Keratinocyte (primary cell): ENCODE measurements at regions not wholly inside any gene's neighbourhood (a gene's known extent, or its start where the extent isn't known, plus 50 kb on each side); places are given as distances from the start of the nearest gene placed in this dataset.
"Not testable (repeated sequence)": the region's sequence is repeated elsewhere in the genome, so short reads cannot be mapped to it uniquely, and the experiment has no call there.

Experiments used
- DNase-seq: peaks from one replicate; pipeline ENCODE4 v3.0.0-alpha.2; 2011; ENCODE audit warnings: low read depth, missing footprints, low spot score
- FAIRE-seq: peaks from 2 replicates; lab custom pipeline; 2011; peaks lifted over from hg19 to GRCh38; lab: Jason Lieb, UNC
- H2AFZ ChIP-seq: 2 replicates; pipeline ENCODE4 v1.6.0; 2012; ENCODE audit warnings: low read length, control low read depth, inconsistent platforms; ENCODE audit not compliant: control insufficient read depth
- H3K27ac ChIP-seq: 2 replicates; pipeline ENCODE4 v1.5.1; 2011; ENCODE audit warnings: low read length; ENCODE audit not compliant: control insufficient read depth, insufficient read depth
- H3K27me3 ChIP-seq: 3 replicates; pipeline ENCODE4 v1.6.0; 2011; ENCODE audit warnings: low read length; ENCODE audit not compliant: control insufficient read depth, insufficient read depth; ENCODE audit errors: extremely low read depth
- H3K36me3 ChIP-seq, 2 experiments: 2 replicates in 1 of 2; 3 replicates in 1 of 2; pipeline ENCODE4 v1.5.1; 2011; ENCODE audit warnings: low read length in 2 of 2, mild to moderate bottlenecking in 1 of 2; ENCODE audit not compliant: control insufficient read depth in 2 of 2, insufficient read depth in 2 of 2; ENCODE audit errors: extremely low read depth in 1 of 2
- H3K4me1 ChIP-seq: 3 replicates; pipeline ENCODE4 v1.5.1; 2011; ENCODE audit warnings: low read length; ENCODE audit not compliant: control insufficient read depth, insufficient read depth; ENCODE audit errors: extremely low read depth
- H3K4me2 ChIP-seq: 3 replicates; pipeline ENCODE4 v1.6.0; 2011; ENCODE audit warnings: low read depth, low read length; ENCODE audit not compliant: control insufficient read depth, insufficient read depth; ENCODE audit errors: extremely low read depth
- H3K4me3 ChIP-seq, 3 experiments: fragments of 200-600 bp in 1 of 3; sonication (generic) in 1 of 3; 2 replicates in 2 of 3; 3 replicates in 1 of 3; pipeline ENCODE4 v1.5.1; 2011 to 2016; ENCODE audit warnings: low read length in 3 of 3, mild to moderate bottlenecking in 3 of 3, control low read depth in 2 of 3, inconsistent platforms in 1 of 3, low read depth in 1 of 3, mixed read lengths in 1 of 3, mixed run types in 1 of 3, moderate library complexity in 1 of 3; ENCODE audit not compliant: control insufficient read depth in 2 of 3, insufficient read depth in 2 of 3; ENCODE audit errors: extremely low read depth in 1 of 3
- H3K79me2 ChIP-seq: 2 replicates; pipeline ENCODE4 v1.6.0; 2012; ENCODE audit warnings: low read length; ENCODE audit not compliant: control insufficient read depth, insufficient read depth
- H3K9ac ChIP-seq: 3 replicates; pipeline ENCODE4 v1.6.0; 2011; ENCODE audit warnings: low read length; ENCODE audit not compliant: control insufficient read depth, insufficient read depth; ENCODE audit errors: extremely low read depth
- H3K9me1 ChIP-seq: 3 replicates; pipeline ENCODE4 v1.6.0; 2011; ENCODE audit warnings: low read length; ENCODE audit not compliant: control insufficient read depth, insufficient read depth; ENCODE audit errors: extremely low read depth
- H3K9me3 ChIP-seq: 2 replicates; pipeline ENCODE4 v1.5.1; 2012; ENCODE audit warnings: low read depth, low read length; ENCODE audit not compliant: control insufficient read depth
- H4K20me1 ChIP-seq: 3 replicates; pipeline ENCODE4 v1.6.0; 2011; ENCODE audit warnings: low read length; ENCODE audit not compliant: control insufficient read depth, insufficient read depth; ENCODE audit errors: extremely low read depth
- CTCF ChIP-seq, 3 experiments: IDR thresholded peaks in 1 of 3; conservative IDR thresholded peaks in 1 of 3; optimal IDR thresholded peaks in 1 of 3; 2 replicates in 2 of 3; 3 replicates in 1 of 3; pipeline versions ENCODE3 to v1.5.1; 2011; ENCODE audit warnings: low read length in 3 of 3, mild to moderate bottlenecking in 3 of 3, moderate library complexity in 2 of 3, control low read depth in 1 of 3, inconsistent platforms in 1 of 3; ENCODE audit not compliant: insufficient read depth in 2 of 3; ENCODE audit errors: extremely low read depth in 1 of 3
- EZH2 ChIP-seq: IDR thresholded peaks from one replicate; pipeline ENCODE4 v1.6.1; 2012; ENCODE audit warnings: inconsistent platforms, mild to moderate bottlenecking, low read length, moderate library complexity
- dilution Hi-C: fragments of 300-500 bp; cut with MboI; formaldehyde crosslinking; loops from one replicate; pipeline ENCODE4 v1.7.0; 2020; ENCODE audit warnings: low sequenced_read_pairs; ENCODE audit not compliant: extremely low pct_ligation_motif_present

GRCh38 chr11:87454241-87454640 lies 416.5 kb downstream of the TMEM135 start:
- H3K9me1 ChIP-seq = no peaks in the 10 kb centered on the region
- DNase-seq (no peak), FAIRE-seq (no peak)
- no peak overlapping the region for H3K9ac ChIP-seq
- no peak overlapping the region for H3K27ac ChIP-seq
- no peaks in the 10 kb centered on the region for H3K79me2 ChIP-seq
- TF ChIP-seq CTCF (optimal IDR thresholded peaks at IDR 0.05 in 1 of 3, IDR thresholded peaks at IDR 0.05 in 1 of 3, conservative IDR thresholded peaks at IDR 0.05 in 1 of 3; ENCODE audit: extremely low read depth in 1 of 3, insufficient read depth in 2 of 3, low read length in 3 of 3) (no peak), EZH2 (no peak)
- H3K4me3 ChIP-seq = no peak overlapping the region
- dilution Hi-C loops = no loop called here
- H3K4me1 ChIP-seq = no peaks in the 10 kb centered on the region
- no peaks in the 10 kb centered on the region for H4K20me1 ChIP-seq
- no peak overlapping the region for H2AFZ ChIP-seq
- H3K4me2 ChIP-seq = no peak overlapping the region
- H3K36me3 ChIP-seq = no peaks in the 10 kb centered on the region
- H3K27me3 ChIP-seq = no peaks in the 10 kb centered on the region
- H3K9me3 ChIP-seq = no peaks in the 10 kb centered on the region

GRCh38 chr11:87453531-87454089 lies 415.9 kb downstream of the TMEM135 start:
- Histone ChIP-seq H3K36me3 (no peaks in the 10 kb centered on the region), H3K9me1 (no peaks in the 10 kb centered on the region), H3K9me3 (no peaks in the 10 kb centered on the region), H3K4me1 (no peaks in the 10 kb centered on the region), H3K79me2 (no peaks in the 10 kb centered on the region), H3K4me3 (no peak overlapping the region), H4K20me1 (no peaks in the 10 kb centered on the region), H3K27ac (no peak overlapping the region), H3K9ac (no peak overlapping the region), H2AFZ (no peak overlapping the region), H3K27me3 (no peaks in the 10 kb centered on the region), H3K4me2 (no peak overlapping the region)
- dilution Hi-C loops = no loop called here
- FAIRE-seq = no peak
- TF ChIP-seq CTCF (optimal IDR thresholded peaks at IDR 0.05 in 1 of 3, IDR thresholded peaks at IDR 0.05 in 1 of 3, conservative IDR thresholded peaks at IDR 0.05 in 1 of 3; ENCODE audit: extremely low read depth in 1 of 3, insufficient read depth in 2 of 3, low read length in 3 of 3) (no peak), EZH2 (no peak)
- no peak for DNase-seq

GRCh38 chr11:87452025-87452424 lies 414.3 kb downstream of the TMEM135 start:
- H3K27ac ChIP-seq, H2AFZ ChIP-seq, H3K36me3 ChIP-seq, H3K9me3 ChIP-seq, dilution Hi-C loops, FAIRE-seq, H4K20me1 ChIP-seq, H3K4me1 ChIP-seq, H3K9ac ChIP-seq, H3K9me1 ChIP-seq, DNase-seq, H3K4me2 ChIP-seq, H3K79me2 ChIP-seq, H3K4me3 ChIP-seq, H3K27me3 ChIP-seq: not testable (repeated sequence)
